ENCODE measurements at regions not wholly inside any gene's neighbourhood (a gene's known extent, or its start where the extent isn't known, plus 50 kb on each side); places are given as distances from the start of the nearest gene placed in this dataset.

- no peak overlapping the region for H3K27ac Mint-ChIP-seq
- H3K4me3 Mint-ChIP-seq: no peak overlapping the region
- H3K36me3 Mint-ChIP-seq (ENCODE audit: low read depth): no peaks in the 10 kb centered on the region
- no peak for DNase-seq
- CTCF ChIA-PET: interaction anchor here (2.0 kb wide), 1 partner anchor 199 kb away, joined by 6 read pairs; no protein-coding TSS in a partner anchor
- H3K9me3 Mint-ChIP-seq (ENCODE audit: insufficient read depth): no peaks in the 10 kb centered on the region
- ATAC-seq: no peak
- POLR2A ChIA-PET: no interaction called here
- H3K27me3 Mint-ChIP-seq (ENCODE audit: low read depth): peaks cover 35% of the 10 kb centered on the region
- no peaks in the 10 kb centered on the region for H3K4me1 Mint-ChIP-seq (ENCODE audit: low read depth)
Measured at GRCh38 chr9:89801742-89802670, 197.2 kb downstream of the GADD45G start.

DNA sequence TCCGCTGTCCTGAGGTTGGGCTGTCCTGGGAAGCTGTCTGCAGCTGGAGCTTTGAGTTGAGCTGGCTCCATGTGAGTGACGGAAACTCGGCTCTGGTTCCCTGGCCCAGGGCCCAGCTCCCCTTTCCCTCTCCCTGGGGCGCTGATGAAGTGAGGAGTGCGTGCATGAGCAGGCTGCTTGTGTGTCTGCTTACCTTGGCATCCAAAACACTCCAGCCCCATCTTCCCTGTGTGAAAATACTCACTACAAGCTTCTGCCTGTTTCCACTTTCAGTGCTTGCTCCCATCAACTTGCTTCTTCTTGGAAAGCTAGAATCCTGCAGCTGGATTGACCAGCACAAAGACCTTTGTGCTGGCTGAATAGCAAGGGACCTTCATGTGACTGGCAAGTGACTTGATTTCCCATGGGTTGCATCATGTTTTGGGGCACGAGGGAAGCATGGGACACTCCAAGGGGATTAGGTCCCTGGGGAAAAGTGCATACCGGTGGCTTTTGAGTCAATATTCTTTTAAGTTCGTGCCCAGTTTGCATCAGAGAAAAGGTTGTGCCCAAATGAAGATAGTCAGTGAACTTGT is 198.1 kb downstream of the GADD45G start:
- H3K9me3 Mint-ChIP-seq (ENCODE audit: insufficient read depth): no peaks in the 10 kb centered on the region
- ATAC-seq: no peak
- H3K36me3 Mint-ChIP-seq (ENCODE audit: low read depth): no peaks in the 10 kb centered on the region
- H3K4me3 Mint-ChIP-seq: no peak overlapping the region
- ChIA-PET POLR2A (no interaction called here), CTCF (no interaction called here)
- peaks cover 35% of the 10 kb centered on the region for H3K27me3 Mint-ChIP-seq (ENCODE audit: low read depth)
- no peak overlapping the region for H3K27ac Mint-ChIP-seq
- no peaks in the 10 kb centered on the region for H3K4me1 Mint-ChIP-seq (ENCODE audit: low read depth)
- DNase-seq: no peak

DNA sequence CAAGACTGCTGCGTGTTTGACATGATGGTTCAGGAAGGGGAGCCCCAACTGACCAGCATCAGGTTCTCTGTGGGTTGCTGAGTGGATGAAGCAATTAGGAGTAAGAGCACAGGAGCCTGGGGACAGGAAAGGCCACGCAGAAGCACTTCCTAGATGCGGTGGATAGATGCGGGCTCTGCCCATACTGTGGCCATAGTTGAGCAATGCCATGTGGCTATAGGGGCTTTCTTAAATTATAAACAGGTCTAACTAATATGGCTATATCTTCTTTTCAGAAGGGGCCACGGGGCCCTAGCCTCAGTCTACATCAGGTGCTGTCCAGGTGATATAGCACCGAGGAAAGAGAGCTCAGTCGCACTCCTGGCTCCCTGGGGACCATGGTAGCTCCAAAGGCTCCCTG is 198.6 kb downstream of the GADD45G start:
- no peaks in the 10 kb centered on the region for H3K36me3 Mint-ChIP-seq (ENCODE audit: low read depth)
- H3K4me1 Mint-ChIP-seq (ENCODE audit: low read depth): no peaks in the 10 kb centered on the region
- no peak for DNase-seq
- no peak overlapping the region for H3K27ac Mint-ChIP-seq
- no peaks in the 10 kb centered on the region for H3K9me3 Mint-ChIP-seq (ENCODE audit: insufficient read depth)
- ChIA-PET CTCF (interaction anchor here (1.1 kb wide), 1 partner anchor 121 kb away, joined by 3 read pairs; no protein-coding TSS in a partner anchor), POLR2A (no interaction called here)
- peaks cover 35% of the 10 kb centered on the region for H3K27me3 Mint-ChIP-seq (ENCODE audit: low read depth)
- no peak overlapping the region for H3K4me3 Mint-ChIP-seq
- ATAC-seq: no peak

- Mint-ChIP-seq H3K4me1 (ENCODE audit: low read depth) (no peaks in the 10 kb centered on the region), H3K4me3 (no peak overlapping the region), H3K9me3 (ENCODE audit: insufficient read depth) (no peaks in the 10 kb centered on the region), H3K27ac (no peak overlapping the region), H3K27me3 (ENCODE audit: low read depth) (peaks cover 42% of the 10 kb centered on the region), H3K36me3 (ENCODE audit: low read depth) (no peaks in the 10 kb centered on the region)
- ATAC-seq (no peak), DNase-seq (no peak)
- CTCF ChIA-PET: interaction anchor here (1.1 to 1.5 kb wide), 3 partner anchors 14 to 202 kb away, joined by 3 to 4 read pairs (median 3); no protein-coding TSS in a partner anchor
- POLR2A ChIA-PET: no interaction called here
Measured at GRCh38 chr9:89804766-89805531, 200.1 kb downstream of the GADD45G start.

GRCh38 chr9:89805571-89806292 is 200.9 kb downstream of the GADD45G start:
- Mint-ChIP-seq H3K9me3 (ENCODE audit: insufficient read depth) (no peaks in the 10 kb centered on the region), H3K27me3 (ENCODE audit: low read depth) (peaks cover 43% of the 10 kb centered on the region), H3K4me1 (ENCODE audit: low read depth) (no peaks in the 10 kb centered on the region), H3K36me3 (ENCODE audit: low read depth) (no peaks in the 10 kb centered on the region), H3K27ac (no peak overlapping the region), H3K4me3 (no peak overlapping the region)
- ATAC-seq: no peak
- ChIA-PET CTCF (interaction anchor here (1.1 to 1.5 kb wide), 2 partner anchors 13 to 203 kb away, joined by 3 to 4 read pairs; no protein-coding TSS in a partner anchor), POLR2A (no interaction called here)
- no peak for DNase-seq

DNA sequence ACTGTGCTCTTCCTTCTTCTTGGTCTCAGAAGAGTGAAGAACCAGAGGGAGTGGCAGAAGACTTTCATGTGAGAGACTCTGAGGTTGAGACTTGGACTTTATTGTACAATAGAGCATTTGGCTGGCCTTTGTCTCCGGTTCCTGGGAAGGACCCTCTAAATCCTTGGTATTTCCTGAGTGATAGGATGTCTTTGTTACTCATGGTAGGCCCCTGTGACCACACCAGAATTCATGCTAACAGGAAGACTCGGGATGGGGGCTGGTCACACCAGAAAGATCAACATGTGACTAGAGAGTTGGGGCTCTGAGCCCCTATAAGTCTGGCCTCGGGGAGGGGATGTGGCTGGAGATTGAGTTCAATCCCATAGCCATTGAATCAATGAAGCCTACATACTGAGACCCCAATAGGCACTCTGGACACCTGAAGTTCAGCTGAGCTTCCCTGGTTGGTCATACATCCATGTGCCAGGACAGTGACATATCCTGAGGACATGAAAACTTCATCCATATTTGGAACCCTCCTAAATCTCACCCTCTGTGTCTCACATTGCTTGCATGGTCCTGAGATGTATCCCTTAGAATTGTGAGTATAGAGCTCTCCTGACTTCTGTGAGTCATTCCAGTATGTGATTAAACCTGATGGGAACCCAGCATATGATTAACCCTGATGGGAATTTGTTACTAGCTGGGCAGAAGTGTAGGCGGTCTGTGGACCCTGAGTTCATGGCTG is 201.7 kb downstream of the GADD45G start:
- no peak overlapping the region for H3K4me3 Mint-ChIP-seq
- peaks cover 3% of the 10 kb centered on the region for H3K4me1 Mint-ChIP-seq (ENCODE audit: low read depth)
- DNase-seq (no peak), ATAC-seq (no peak)
- H3K36me3 Mint-ChIP-seq (ENCODE audit: low read depth): no peaks in the 10 kb centered on the region
- CTCF ChIA-PET: interaction anchor here (1.5 kb wide), 1 partner anchor 12 kb away, joined by 3 read pairs; no protein-coding TSS in a partner anchor
- no peak overlapping the region for H3K27ac Mint-ChIP-seq
- H3K27me3 Mint-ChIP-seq (ENCODE audit: low read depth): peaks cover 42% of the 10 kb centered on the region
- POLR2A ChIA-PET: no interaction called here
- H3K9me3 Mint-ChIP-seq (ENCODE audit: insufficient read depth): no peaks in the 10 kb centered on the region

- Mint-ChIP-seq H3K4me1 (ENCODE audit: low read depth) (peaks cover 8% of the 10 kb centered on the region), H3K27me3 (ENCODE audit: low read depth) (peaks cover 38% of the 10 kb centered on the region), H3K9me3 (ENCODE audit: insufficient read depth) (no peaks in the 10 kb centered on the region), H3K4me3 (no peak overlapping the region), H3K27ac (no peak overlapping the region), H3K36me3 (ENCODE audit: low read depth) (no peaks in the 10 kb centered on the region)
- DNase-seq: no peak
- ChIA-PET CTCF (no interaction called here), POLR2A (no interaction called here)
- ATAC-seq: no peak
Measured at GRCh38 chr9:89807101-89807395, 202.2 kb downstream of the GADD45G start.

DNA sequence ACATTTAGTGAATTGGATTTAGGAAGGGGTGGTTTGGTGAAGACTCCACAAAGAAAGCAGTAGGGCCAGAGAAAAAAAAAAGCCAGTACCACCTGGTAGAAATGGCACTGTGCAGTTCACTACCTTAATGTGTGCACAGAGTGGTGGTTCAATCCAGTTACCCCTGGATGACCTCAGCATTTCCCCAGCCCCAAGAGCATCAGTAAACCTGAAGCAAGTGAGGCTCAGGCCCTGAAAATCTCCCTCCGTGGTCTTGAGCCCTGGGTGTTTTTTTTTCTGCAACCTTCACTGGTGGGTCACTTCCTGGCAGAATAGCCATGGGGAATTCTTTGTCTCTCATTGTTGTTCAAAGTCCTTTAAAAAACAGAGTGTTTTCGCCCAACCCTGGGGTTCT is 202.9 kb downstream of the GADD45G start:
- ChIA-PET CTCF (no interaction called here), POLR2A (no interaction called here)
- H3K27me3 Mint-ChIP-seq (ENCODE audit: low read depth): peaks cover 36% of the 10 kb centered on the region
- peaks cover 12% of the 10 kb centered on the region for H3K4me1 Mint-ChIP-seq (ENCODE audit: low read depth)
- no peak overlapping the region for H3K4me3 Mint-ChIP-seq
- no peaks in the 10 kb centered on the region for H3K36me3 Mint-ChIP-seq (ENCODE audit: low read depth)
- H3K9me3 Mint-ChIP-seq (ENCODE audit: insufficient read depth): no peaks in the 10 kb centered on the region
- H3K27ac Mint-ChIP-seq: no peak overlapping the region
- ATAC-seq (no peak), DNase-seq (no peak)

- no peak overlapping the region for H3K4me3 Mint-ChIP-seq
- POLR2A ChIA-PET: no interaction called here
- CTCF ChIA-PET: interaction anchor here (1.5 kb wide), 1 partner anchor 205 kb away, joined by 5 read pairs; no protein-coding TSS in a partner anchor
Measured at GRCh38 chr9:89808076-89808755, 203.4 kb downstream of the GADD45G start.

DNA sequence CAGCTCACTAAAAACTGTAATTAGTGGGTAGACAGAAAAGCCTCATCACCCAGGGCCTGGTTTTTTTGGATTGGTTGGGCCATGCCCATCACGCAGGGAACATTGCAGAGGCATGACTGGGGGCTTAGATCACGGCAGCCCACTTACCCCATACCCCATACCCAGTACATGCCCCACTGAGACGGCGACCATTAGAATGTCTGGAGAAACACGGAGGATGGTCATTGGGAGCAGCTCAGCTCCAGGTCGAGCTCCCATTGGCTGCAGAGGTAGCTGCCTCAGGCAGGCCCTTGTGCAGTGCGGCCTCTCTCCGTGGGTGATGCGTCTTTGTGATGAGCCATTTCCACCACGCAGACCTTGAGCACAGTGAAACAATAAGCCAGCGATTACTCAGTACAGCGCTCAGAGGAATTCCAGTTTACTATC is 204.0 kb downstream of the GADD45G start:
- H3K4me3 Mint-ChIP-seq: no peak overlapping the region
- CTCF ChIA-PET: interaction anchor here (1.5 kb wide), 1 partner anchor 206 kb away, joined by 5 read pairs; no protein-coding TSS in a partner anchor
- peaks cover 20% of the 10 kb centered on the region for H3K4me1 Mint-ChIP-seq (ENCODE audit: low read depth)
- POLR2A ChIA-PET: no interaction called here
- H3K36me3 Mint-ChIP-seq (ENCODE audit: low read depth): no peaks in the 10 kb centered on the region
- no peak overlapping the region for H3K27ac Mint-ChIP-seq
- DNase-seq (no peak), ATAC-seq (no peak)
- H3K27me3 Mint-ChIP-seq (ENCODE audit: low read depth): peaks cover 29% of the 10 kb centered on the region
- H3K9me3 Mint-ChIP-seq (ENCODE audit: insufficient read depth): no peaks in the 10 kb centered on the region

More at GRCh38 chr9:89808076-89808755, 203.4 kb downstream of the GADD45G start:
- H3K27ac Mint-ChIP-seq: no peak overlapping the region
- peaks cover 15% of the 10 kb centered on the region for H3K4me1 Mint-ChIP-seq (ENCODE audit: low read depth)
- no peak for DNase-seq
- no peaks in the 10 kb centered on the region for H3K9me3 Mint-ChIP-seq (ENCODE audit: insufficient read depth)
- peaks cover 31% of the 10 kb centered on the region for H3K27me3 Mint-ChIP-seq (ENCODE audit: low read depth)
- H3K36me3 Mint-ChIP-seq (ENCODE audit: low read depth): no peaks in the 10 kb centered on the region
- no peak for ATAC-seq

All from activated CD8-positive, alpha-beta T cell treated with anti-CD3 and anti-CD28 coated beads, Interleukin-2, amount 10 ng/mL, durations not matched to agents 7 days and 5 days (primary cell).